NT2/D1 (cell line): ENCODE measurements at regions not wholly inside any gene's neighbourhood (a gene's known extent, or its start where the extent isn't known, plus 50 kb on each side); places are given as distances from the start of the nearest gene placed in this dataset.
"Not testable (repeated sequence)": the region's sequence is repeated elsewhere in the genome, so short reads cannot be mapped to it uniquely, and the experiment has no call there.

Experiments
- SUZ12 ChIP-seq: IDR thresholded peaks from 2 replicates; pipeline ENCODE4 v1.6.1; 2011; ENCODE audit not compliant: insufficient read length, insufficient read depth; ENCODE audit errors: extremely low read depth
- YY1 ChIP-seq: IDR thresholded peaks from 2 replicates; pipeline ENCODE4 v1.6.1; 2011; ENCODE audit not compliant: insufficient read length, insufficient read depth
- ZNF274 ChIP-seq: IDR thresholded peaks from 2 replicates; pipeline ENCODE4 v1.6.1; 2011; ENCODE audit warnings: mild to moderate bottlenecking, low read depth, low read length

- TF ChIP-seq ZNF274, SUZ12, YY1: not testable (repeated sequence)
Observed at GRCh38 chr2:87184260-87184659, 162.6 kb upstream of the PLGLB1 start.
